ENCODE measurements at regions not wholly inside any gene's neighbourhood (a gene's known extent, or its start where the extent isn't known, plus 50 kb on each side); places are given as distances from the start of the nearest gene placed in this dataset.

GRCh38 chr12:69023840-69024239 lies 90.9 kb upstream of the CPM start:
- no peak for TF ChIP-seq EZH2 (IDR thresholded peaks at IDR 0.05; ENCODE audit: insufficient read depth, low read length)
- TF ChIP-seq, protein P1, sequence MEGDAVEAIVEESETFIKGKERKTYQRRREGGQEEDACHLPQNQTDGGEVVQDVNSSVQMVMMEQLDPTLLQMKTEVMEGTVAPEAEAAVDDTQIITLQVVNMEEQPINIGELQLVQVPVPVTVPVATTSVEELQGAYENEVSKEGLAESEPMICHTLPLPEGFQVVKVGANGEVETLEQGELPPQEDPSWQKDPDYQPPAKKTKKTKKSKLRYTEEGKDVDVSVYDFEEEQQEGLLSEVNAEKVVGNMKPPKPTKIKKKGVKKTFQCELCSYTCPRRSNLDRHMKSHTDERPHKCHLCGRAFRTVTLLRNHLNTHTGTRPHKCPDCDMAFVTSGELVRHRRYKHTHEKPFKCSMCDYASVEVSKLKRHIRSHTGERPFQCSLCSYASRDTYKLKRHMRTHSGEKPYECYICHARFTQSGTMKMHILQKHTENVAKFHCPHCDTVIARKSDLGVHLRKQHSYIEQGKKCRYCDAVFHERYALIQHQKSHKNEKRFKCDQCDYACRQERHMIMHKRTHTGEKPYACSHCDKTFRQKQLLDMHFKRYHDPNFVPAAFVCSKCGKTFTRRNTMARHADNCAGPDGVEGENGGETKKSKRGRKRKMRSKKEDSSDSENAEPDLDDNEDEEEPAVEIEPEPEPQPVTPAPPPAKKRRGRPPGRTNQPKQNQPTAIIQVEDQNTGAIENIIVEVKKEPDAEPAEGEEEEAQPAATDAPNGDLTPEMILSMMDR (IDR thresholded peaks at IDR 0.05; ENCODE audit: insufficient read depth, low read depth, low read length), result no peak
